Caco-2 (cell line): ENCODE measurements at regions not wholly inside any gene's neighbourhood (a gene's known extent, or its start where the extent isn't known, plus 50 kb on each side); places are given as distances from the start of the nearest gene placed in this dataset.

ENCODE experiments used
- BruUV-seq: library from RNA; stranded (reverse); fragments of 400-500 nt; replicated peaks from 2 replicates; lab custom pipeline; 2021; lab: Mats Ljungman, UMichigan
- CTCF ChIA-PET: fragments of 300-600 bp; sonication (Branson Sonifier 250); formaldehyde crosslinking; loops from one replicate; lab custom pipeline; 2022; ENCODE audit warnings: antibody characterized with exemption; lab: Charles Lee
- POLR2A ChIA-PET: fragments of 300-600 bp; sonication (Branson Sonifier 250); formaldehyde crosslinking; loops from one replicate; lab custom pipeline; 2022; ENCODE audit warnings: antibody characterized with exemption; lab: Charles Lee
- DNase-seq, 2 experiments: peaks; one replicate each; pipeline versions ENCODE4 v3.0.0 to v3.0.0-alpha.2; 2020 to 2022
- H3K27me3 ChIP-seq: replicated peaks from 2 replicates; pipeline ENCODE4 v1.6.0; 2011; ENCODE audit warnings: low read length; ENCODE audit not compliant: control insufficient read depth, insufficient read depth
- H3K36me3 ChIP-seq: 2 replicates; pipeline ENCODE4 v1.5.1; 2011; ENCODE audit warnings: low read length; ENCODE audit not compliant: control insufficient read depth, insufficient read depth
- H3K4me1 ChIP-seq: fragments of 250-450 bp; sonication (Bioruptor Pico); 2 replicates; pipeline ENCODE4 v1.5.1; 2020; ENCODE audit warnings: mild to moderate bottlenecking
- H3K4me3 ChIP-seq: 2 replicates; pipeline ENCODE4 v1.5.1; 2011; ENCODE audit warnings: low read depth, mild to moderate bottlenecking, control low read depth, low read length
- H3K9me3 ChIP-seq: fragments of 250-450 bp; sonication (Bioruptor Pico); 2 replicates; pipeline ENCODE4 v1.5.1; 2020; ENCODE audit warnings: mild to moderate bottlenecking, moderate library complexity
- H3K27ac Mint-ChIP-seq: one replicate; pipeline ENCODE4 v1.8.0; 2022; ENCODE audit warnings: mixed read lengths; ENCODE audit not compliant: unreplicated experiment
- H3K27me3 Mint-ChIP-seq: one replicate; pipeline ENCODE4 v1.8.0; 2022; ENCODE audit warnings: mixed read lengths; ENCODE audit not compliant: insufficient read depth, unreplicated experiment
- H3K36me3 Mint-ChIP-seq: one replicate; pipeline ENCODE4 v1.8.0; 2022; ENCODE audit warnings: mild to moderate bottlenecking, mixed read lengths; ENCODE audit not compliant: insufficient read depth, unreplicated experiment
- H3K4me1 Mint-ChIP-seq: one replicate; pipeline ENCODE4 v1.8.0; 2022; ENCODE audit warnings: low read depth, mixed read lengths; ENCODE audit not compliant: unreplicated experiment
- H3K4me3 Mint-ChIP-seq: one replicate; pipeline ENCODE4 v1.8.0; 2022; ENCODE audit warnings: mild to moderate bottlenecking, moderate library complexity, mixed read lengths; ENCODE audit not compliant: unreplicated experiment
- H3K9me3 Mint-ChIP-seq: one replicate; pipeline ENCODE4 v1.8.0; 2022; ENCODE audit warnings: mixed read lengths; ENCODE audit not compliant: unreplicated experiment
- CTCF ChIP-seq, 2 experiments: fragments of 200-600 bp in 1 of 2; IDR thresholded peaks; 1 replicate in 1 of 2; 2 replicates in 1 of 2; pipeline versions ENCODE4 v1.5.1 to v1.8.0; 2011 to 2022; ENCODE audit warnings: antibody characterized with exemption in 1 of 2, control low read depth in 1 of 2, inconsistent platforms in 1 of 2, low read depth in 1 of 2, low read length in 1 of 2, mild to moderate bottlenecking in 1 of 2, moderate library complexity in 1 of 2; ENCODE audit not compliant: insufficient read depth in 1 of 2, severe bottlenecking in 1 of 2, unreplicated experiment in 1 of 2
- intact Hi-C: fragments of 100-400 bp; cut with micrococcal nuclease; formaldehyde crosslinking; loops from one replicate; pipeline ENCODE4 v1.10.0; 2022; ENCODE audit not compliant: unreplicated experiment

GRCh38 chr11:135046556-135046955 lies 634.5 kb upstream of the B3GAT1 start:
- H3K27me3 ChIP-seq = no peaks in the 10 kb centered on the region
- no TSS peak for BruUV-seq
- CTCF ChIA-PET = interaction anchor here (1.2 to 2.1 kb wide), 4 partner anchors 28 to 305 kb away, joined by 3 to 7 read pairs (median 4); no protein-coding TSS in a partner anchor
- intact Hi-C loops = loop anchor here (1.0 kb wide), 1 partner anchor 303 kb away; no protein-coding TSS in a partner anchor
- H3K27ac Mint-ChIP-seq = peak overlapping the region; percentile 73
- no peaks in the 10 kb centered on the region for H3K36me3 Mint-ChIP-seq
- H3K36me3 ChIP-seq = no peaks in the 10 kb centered on the region
- H3K27me3 Mint-ChIP-seq = no peaks in the 10 kb centered on the region
- H3K9me3 Mint-ChIP-seq = no peaks in the 10 kb centered on the region
- peaks cover 21% of the 10 kb centered on the region for H3K4me1 ChIP-seq
- peak overlapping the region; percentile 51 for H3K4me3 Mint-ChIP-seq
- no peaks in the 10 kb centered on the region for H3K9me3 ChIP-seq
- H3K4me1 Mint-ChIP-seq = peaks cover 17% of the 10 kb centered on the region
- H3K4me3 ChIP-seq = no peak overlapping the region
- no peak for TF ChIP-seq CTCF (IDR thresholded peaks at IDR 0.05; ENCODE audit: insufficient read depth in 1 of 2, low read depth in 1 of 2, low read length in 1 of 2, severe bottlenecking in 1 of 2, unreplicated experiment in 1 of 2)
- peak in 1 of 2 experiments; percentile 63 for DNase-seq
- POLR2A ChIA-PET = no interaction called here

DNA sequence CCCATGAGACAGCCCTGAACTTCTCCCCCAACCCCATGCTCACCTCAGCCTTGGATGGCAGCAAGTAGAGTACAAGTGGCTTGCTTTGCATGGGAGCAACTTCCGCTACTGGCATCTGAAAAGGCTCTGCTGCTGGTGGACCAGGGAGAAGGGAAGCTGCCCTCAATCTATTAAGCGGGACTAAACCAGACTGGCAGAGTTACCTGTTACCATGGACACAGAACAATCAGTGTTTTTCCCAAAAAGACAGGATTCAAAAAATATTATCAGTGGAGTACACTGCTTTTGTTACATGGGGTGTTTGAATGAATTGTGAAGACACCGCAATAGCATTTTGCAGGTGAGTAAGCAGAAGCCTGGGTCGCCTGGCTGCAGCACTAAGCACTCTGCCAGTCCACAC lies 631.4 kb upstream of the B3GAT1 start:
- peaks cover 21% of the 10 kb centered on the region for H3K4me1 ChIP-seq
- DNase-seq = no peak
- H3K9me3 ChIP-seq = no peaks in the 10 kb centered on the region
- intact Hi-C loops = no loop called here
- Mint-ChIP-seq H3K36me3 (no peaks in the 10 kb centered on the region), H3K9me3 (no peaks in the 10 kb centered on the region), H3K4me3 (no peak overlapping the region), H3K27ac (no peak overlapping the region), H3K4me1 (peaks cover 17% of the 10 kb centered on the region), H3K27me3 (no peaks in the 10 kb centered on the region)
- POLR2A ChIA-PET = no interaction called here
- no peaks in the 10 kb centered on the region for H3K27me3 ChIP-seq
- CTCF ChIA-PET = no interaction called here
- no peak for TF ChIP-seq CTCF (IDR thresholded peaks at IDR 0.05; ENCODE audit: insufficient read depth in 1 of 2, low read depth in 1 of 2, low read length in 1 of 2, severe bottlenecking in 1 of 2, unreplicated experiment in 1 of 2)
- no TSS peak for BruUV-seq
- H3K36me3 ChIP-seq = no peaks in the 10 kb centered on the region
- H3K4me3 ChIP-seq = no peak overlapping the region

DNA sequence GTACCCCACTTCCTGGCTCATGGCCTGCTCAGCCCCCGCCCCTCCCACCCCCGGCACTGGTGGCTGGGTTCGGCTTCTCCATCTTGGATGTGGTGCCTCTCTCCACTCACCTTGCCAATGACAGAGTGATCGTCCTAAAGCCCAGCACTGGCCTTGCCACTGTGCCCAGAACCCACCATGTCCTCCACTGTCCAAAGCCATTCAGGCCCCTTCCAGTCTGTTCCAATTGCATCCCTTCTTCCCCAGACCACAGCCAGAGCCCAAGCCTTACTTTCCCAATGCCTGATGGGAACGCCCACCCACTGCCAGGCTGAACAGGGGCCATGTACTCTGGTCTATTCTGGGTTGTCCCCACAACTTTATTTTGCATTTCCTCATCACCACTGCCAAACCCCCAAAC lies 625.8 kb upstream of the B3GAT1 start:
- H3K36me3 ChIP-seq = no peaks in the 10 kb centered on the region
- intact Hi-C loops = no loop called here
- no peak for TF ChIP-seq CTCF (IDR thresholded peaks at IDR 0.05; ENCODE audit: insufficient read depth in 1 of 2, low read depth in 1 of 2, low read length in 1 of 2, severe bottlenecking in 1 of 2, unreplicated experiment in 1 of 2)
- no peak overlapping the region for H3K4me3 Mint-ChIP-seq
- H3K9me3 Mint-ChIP-seq = peaks cover 13% of the 10 kb centered on the region
- H3K27me3 Mint-ChIP-seq = peaks cover 6% of the 10 kb centered on the region
- ChIA-PET CTCF (no interaction called here), POLR2A (no interaction called here)
- no peaks in the 10 kb centered on the region for H3K4me1 Mint-ChIP-seq
- no peak overlapping the region for H3K27ac Mint-ChIP-seq
- H3K36me3 Mint-ChIP-seq = no peaks in the 10 kb centered on the region
- no peaks in the 10 kb centered on the region for H3K9me3 ChIP-seq
- no peak for DNase-seq
- H3K4me1 ChIP-seq = no peaks in the 10 kb centered on the region
- no TSS peak for BruUV-seq
- H3K27me3 ChIP-seq = no peaks in the 10 kb centered on the region
- no peak overlapping the region for H3K4me3 ChIP-seq
